ENCODE measurements at regions not wholly inside any gene's neighbourhood (a gene's known extent, or its start where the extent isn't known, plus 50 kb on each side); places are given as distances from the start of the nearest gene placed in this dataset.
"Not testable (repeated sequence)": the region's sequence is repeated elsewhere in the genome, so short reads cannot be mapped to it uniquely, and the experiment has no call there.

GRCh38 chr6:27854421-27854820 lies 57.8 kb downstream of the OR2B2 start:
- DNase-seq = no peak

- DNase-seq = no peak
Measured at GRCh38 chr6:27851440-27851839, 60.8 kb downstream of the OR2B2 start.

GRCh38 chr6:27849001-27849400 lies 63.2 kb downstream of the OR2B2 start:
- DNase-seq = not testable (repeated sequence)

GRCh38 chr6:27847706-27848105 lies 64.5 kb downstream of the OR2B2 start:
- DNase-seq = no peak

- no peak for DNase-seq
Measured at GRCh38 chr6:27840572-27840971, 71.6 kb downstream of the OR2B2 start.

- peak; percentile 63 to 80 for DNase-seq
Measured at GRCh38 chr6:27839626-27840475, 72.3 kb downstream of the OR2B2 start.

- DNase-seq = peak; percentile 47 to 53
Measured at GRCh38 chr6:27838945-27839625, 73.1 kb downstream of the OR2B2 start.

GRCh38 chr6:27838058-27838944 lies 73.9 kb downstream of the OR2B2 start:
- peak; percentile 97 to 98 for DNase-seq

- no peak for DNase-seq
Measured at GRCh38 chr6:27837625-27838057, 74.6 kb downstream of the OR2B2 start.

GRCh38 chr6:27836783-27837624 lies 75.2 kb downstream of the OR2B2 start:
- peak; percentile 84 to 86 for DNase-seq

GRCh38 chr6:27836141-27836782 lies 75.9 kb downstream of the OR2B2 start:
- no peak for DNase-seq

- DNase-seq = no peak
Measured at GRCh38 chr6:27834879-27835549, 77.2 kb downstream of the OR2B2 start.

GRCh38 chr6:27834384-27834783 lies 77.8 kb downstream of the OR2B2 start:
- no peak for DNase-seq

- peak in 1 of 2 donors; percentile 39 for DNase-seq
Measured at GRCh38 chr6:27831434-27832081, 80.6 kb downstream of the OR2B2 start.

- peak in 1 of 2 donors; percentile 62 for DNase-seq
Measured at GRCh38 chr6:27830600-27831433, 81.4 kb downstream of the OR2B2 start.

GRCh38 chr6:27830212-27830599 lies 82.0 kb downstream of the OR2B2 start:
- peak in 1 of 2 donors; percentile 21 for DNase-seq

- DNase-seq = no peak
Measured at GRCh38 chr6:27829453-27830211, 82.6 kb downstream of the OR2B2 start.

- DNase-seq = not testable (repeated sequence)
Measured at GRCh38 chr6:27827477-27827876, 84.7 kb downstream of the OR2B2 start.

Measured in right lung (tissue), 2 donors.